Activated CD8-positive, alpha-beta memory T cell treated with anti-CD3 and anti-CD28 coated beads for 48 hours (primary cell): ENCODE measurements at regions not wholly inside any gene's neighbourhood (a gene's known extent, or its start where the extent isn't known, plus 50 kb on each side); places are given as distances from the start of the nearest gene placed in this dataset.
"Not testable (repeated sequence)": the region's sequence is repeated elsewhere in the genome, so short reads cannot be mapped to it uniquely, and the experiment has no call there.

Experiments used
- DNase-seq, 3 experiments: peaks; one replicate each; pipeline ENCODE4 v3.0.0-alpha.2; 2020; ENCODE audit warnings: low read depth in 2 of 3, low spot score in 2 of 3

DNA sequence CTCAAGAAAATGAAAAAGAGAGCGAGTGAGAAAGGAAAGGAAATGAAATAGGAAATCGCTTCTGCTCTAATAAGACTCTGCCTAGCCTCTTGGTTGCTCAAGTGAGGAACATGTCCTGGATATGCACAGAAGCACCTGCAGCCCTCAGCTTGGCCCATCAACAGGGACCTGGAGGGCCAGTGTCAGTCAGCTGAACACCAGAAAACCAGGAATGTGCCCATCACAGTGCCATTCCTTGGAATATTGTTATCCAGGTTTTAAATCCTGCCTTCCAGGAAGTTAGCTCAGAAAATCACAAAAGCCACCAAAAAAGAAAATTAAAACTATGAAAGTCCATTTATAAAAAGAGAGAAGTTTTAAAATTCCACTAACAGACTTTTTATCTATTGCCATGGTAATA is 173.4 kb upstream of the TPM1 start:
- no peak for DNase-seq

DNA sequence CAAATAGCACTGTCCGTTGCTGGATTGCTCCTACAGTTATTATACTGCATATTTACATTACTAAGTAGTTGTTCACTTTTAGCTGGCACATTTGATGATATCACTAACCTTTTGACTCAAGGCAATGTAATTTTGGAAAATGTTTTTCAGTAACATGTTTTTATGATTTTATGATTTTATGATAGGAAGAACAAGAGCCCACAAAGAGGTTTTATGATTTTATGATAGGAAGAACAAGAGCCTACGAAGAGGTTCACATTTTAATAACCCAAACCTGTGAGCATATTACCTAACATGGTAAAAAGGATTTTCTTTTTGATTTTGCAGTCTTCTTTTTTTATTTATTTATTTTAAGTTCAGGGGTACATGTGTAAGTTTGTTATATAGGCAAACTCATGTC is 172.3 kb upstream of the TPM1 start:
- DNase-seq: no peak

- DNase-seq: not testable (repeated sequence)
These were observed 171.8 kb upstream of the TPM1 start for GRCh38 chr15:62870701-62871100.

DNA sequence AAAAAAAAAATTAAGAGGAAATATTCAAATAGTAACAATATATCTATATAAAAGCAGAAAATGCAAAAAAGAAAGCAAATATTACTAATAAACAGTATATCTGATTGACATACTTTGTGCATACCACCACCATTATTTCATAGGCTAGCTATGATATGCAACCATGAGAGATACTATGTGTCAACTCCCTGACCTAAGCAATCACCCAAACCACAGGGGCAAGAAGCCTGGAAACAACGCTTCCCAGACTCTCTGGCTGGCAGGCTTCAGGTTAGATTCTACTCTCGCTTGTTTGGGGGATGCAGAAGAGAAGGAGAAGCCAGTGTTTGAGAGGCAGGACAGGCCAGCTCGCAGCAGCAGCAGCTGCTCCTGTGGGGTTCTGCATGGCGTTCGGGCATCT is 169.3 kb upstream of the TPM1 start:
- no peak for DNase-seq

GRCh38 chr15:62874064-62874463 is 168.5 kb upstream of the TPM1 start:
- DNase-seq: no peak

GRCh38 chr15:62874959-62875625 is 167.5 kb upstream of the TPM1 start:
- no peak for DNase-seq

- DNase-seq: no peak
These were observed 166.9 kb upstream of the TPM1 start for GRCh38 chr15:62875626-62876021.

DNA sequence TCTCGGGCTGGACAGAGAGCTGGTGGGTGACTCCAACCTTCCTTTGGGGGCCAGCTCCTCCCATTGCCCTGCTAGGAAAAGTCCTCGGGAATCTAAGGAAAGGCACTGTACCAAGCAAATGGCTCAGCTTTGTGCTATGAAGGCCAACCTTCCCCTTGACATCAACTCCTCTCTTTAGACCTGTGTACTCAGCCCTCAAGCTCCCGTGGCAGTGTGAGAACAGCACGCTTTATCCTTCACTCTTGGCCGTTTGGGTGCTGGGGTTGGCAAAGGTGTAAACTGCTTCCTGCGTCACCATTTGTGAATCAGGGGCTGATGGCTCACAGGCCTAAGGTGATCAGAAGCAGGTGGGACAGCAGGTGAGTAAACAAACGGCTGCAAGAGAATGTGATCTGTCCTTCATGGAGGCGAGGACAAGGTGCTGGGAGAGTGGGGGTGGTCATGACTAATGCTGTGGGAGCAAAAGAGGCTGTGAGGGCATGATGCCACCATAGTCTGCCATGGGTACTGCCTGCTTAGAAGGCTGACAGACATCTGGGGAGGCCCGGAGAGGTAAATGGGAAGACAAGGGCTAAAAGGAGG is 165.2 kb upstream of the TPM1 start:
- DNase-seq: no peak

GRCh38 chr15:62878070-62878469 is 164.5 kb upstream of the TPM1 start:
- DNase-seq: no peak

DNA sequence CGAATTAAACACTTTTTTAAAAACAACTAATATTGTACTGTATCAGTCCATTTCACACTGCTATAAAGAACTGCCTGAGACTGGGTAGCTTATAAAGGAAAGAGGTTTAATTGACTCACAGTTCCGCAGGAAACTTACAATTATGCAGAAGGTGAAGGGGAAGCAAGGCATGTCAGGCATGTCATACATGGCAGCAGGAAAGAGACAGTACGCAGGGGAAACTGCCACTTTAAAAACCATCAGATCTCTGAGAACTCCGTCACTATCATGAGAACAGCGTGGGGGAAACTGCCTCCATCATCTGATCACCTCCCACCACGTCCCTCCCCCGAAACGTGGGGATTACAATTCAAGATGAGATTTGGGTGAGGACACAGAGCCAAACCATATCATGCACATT is 162.8 kb upstream of the TPM1 start:
- no peak for DNase-seq

DNA sequence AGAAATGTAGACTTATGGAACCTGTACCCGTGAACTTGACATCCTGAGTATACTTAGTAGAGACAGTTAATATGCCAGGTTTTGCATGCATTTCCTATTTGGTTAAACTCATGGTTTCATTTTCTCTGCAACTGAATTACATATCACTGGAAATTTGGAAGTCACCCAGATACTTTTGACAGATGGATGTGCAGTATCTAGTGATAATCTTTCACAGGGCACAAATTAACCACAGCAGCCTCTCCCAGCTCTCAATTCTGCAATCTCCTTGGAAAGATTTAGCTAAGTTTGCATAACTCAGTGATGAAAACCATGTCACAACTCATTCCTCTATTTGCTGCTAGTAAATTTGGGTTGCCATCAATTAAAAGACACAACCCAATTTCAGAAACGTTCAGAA is 162.3 kb upstream of the TPM1 start:
- DNase-seq: no peak

- DNase-seq: no peak
These were observed 161.5 kb upstream of the TPM1 start for GRCh38 chr15:62881056-62881455.

DNA sequence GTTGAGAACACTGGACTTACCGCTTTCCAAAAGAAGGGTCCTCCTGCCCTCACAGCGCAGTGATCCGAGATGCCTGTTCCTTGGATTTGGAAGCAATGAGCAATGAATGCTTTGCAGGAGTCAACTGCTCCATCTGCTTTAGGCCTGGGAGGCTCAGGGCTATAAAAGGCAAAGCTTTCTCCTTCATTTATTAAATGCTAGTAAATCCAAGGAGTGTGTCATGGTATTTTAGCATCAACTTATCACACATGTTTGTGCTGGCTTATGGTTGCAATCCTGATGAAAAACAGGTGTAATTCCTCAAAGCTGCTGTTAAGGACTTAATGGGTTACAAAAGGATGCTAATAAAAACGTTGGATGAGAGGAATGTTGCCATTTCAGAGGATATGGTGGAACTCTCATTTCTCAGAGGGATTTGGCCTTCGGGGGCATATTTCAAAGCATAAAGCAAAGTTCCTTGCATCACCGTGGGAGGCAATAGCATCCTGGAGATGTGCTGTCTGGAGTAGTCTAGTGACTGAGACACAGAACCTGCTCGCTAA is 158.5 kb upstream of the TPM1 start:
- DNase-seq: no peak

- no peak for DNase-seq
These were observed 156.0 kb upstream of the TPM1 start for GRCh38 chr15:62886431-62887071.

DNA sequence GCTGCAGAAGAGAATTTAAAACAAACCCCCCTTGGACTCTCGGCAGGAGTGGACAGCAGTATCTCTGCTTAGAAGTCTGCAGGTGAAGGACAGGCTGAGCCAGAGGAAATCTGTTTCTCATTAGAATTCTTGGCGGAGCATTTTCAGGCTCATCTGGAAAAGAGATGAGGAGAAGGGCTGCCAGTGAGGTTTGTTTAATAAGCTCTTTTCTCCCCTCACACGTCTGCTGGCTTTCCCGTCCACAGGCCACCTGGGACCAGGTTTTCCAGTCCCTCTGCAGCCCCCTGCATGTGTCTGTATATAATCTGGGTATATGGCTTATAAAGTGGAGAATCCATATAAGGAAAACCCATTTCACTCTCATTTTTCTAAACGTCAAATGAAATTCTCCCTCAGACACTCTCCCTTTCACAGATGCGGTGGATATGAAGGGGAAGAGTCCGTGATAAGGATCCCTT is 155.4 kb upstream of the TPM1 start:
- no peak for DNase-seq

DNA sequence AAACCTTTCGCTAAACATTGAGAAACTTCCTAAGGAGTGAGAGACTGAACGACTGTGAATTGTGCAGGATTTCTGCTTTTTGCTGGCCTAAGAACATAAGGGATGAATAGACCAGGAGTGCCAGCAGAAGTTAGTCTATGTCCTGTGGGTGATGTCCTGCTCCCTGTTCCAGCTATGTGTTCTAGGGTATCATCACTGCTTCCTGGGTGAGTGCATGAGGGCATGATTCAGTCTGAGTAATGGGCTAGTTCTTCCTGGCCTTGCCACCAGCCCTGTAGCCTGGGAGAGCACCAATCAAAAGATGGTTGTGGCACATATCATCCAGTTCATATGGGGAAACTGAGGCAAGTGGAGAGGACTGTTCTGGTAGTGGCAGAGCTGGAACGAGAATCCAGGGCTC is 153.9 kb upstream of the TPM1 start:
- DNase-seq: no peak

- DNase-seq: no peak
These were observed 153.3 kb upstream of the TPM1 start for GRCh38 chr15:62889141-62889661.

GRCh38 chr15:62889734-62890505 is 152.6 kb upstream of the TPM1 start:
- no peak for DNase-seq

GRCh38 chr15:62894322-62895085 is 148.0 kb upstream of the TPM1 start:
- DNase-seq: no peak

DNA sequence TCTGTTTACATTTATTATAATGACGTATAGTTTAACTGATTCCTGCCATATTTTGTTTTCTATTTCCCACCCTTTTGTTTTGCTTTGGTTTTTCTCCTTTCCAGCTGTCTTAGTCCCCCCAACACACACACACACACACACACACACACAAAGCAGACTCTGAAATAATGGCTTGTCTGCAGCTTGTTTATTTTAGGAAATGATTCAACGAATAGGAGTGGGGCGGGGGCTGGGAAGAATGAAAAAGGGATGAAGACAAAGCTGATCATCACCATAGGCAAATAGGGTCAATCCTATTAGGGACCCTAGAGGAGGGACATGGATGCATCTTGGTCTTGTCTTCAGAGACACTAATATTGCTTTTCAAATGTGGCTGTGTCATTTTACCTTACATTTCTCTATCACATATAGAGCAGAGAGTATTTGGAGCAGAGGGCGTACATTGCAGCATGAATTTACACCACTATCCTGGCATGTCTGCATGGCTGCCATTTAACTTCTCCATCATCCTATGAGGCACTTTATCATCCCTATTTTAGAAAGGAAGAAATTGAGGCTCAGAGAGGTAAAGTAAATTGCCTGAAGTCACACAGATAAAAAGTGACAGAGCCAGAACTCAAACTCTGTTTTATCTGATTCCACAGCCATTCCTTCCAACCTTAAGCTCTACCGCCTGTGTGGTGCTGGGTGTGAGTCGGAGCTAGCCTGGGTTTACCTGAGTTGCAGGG is 147.2 kb upstream of the TPM1 start:
- DNase-seq: no peak
